Neural progenitor cell (in vitro differentiated cells): ENCODE measurements at regions not wholly inside any gene's neighbourhood (a gene's known extent, or its start where the extent isn't known, plus 50 kb on each side); places are given as distances from the start of the nearest gene placed in this dataset.

Experiments
- DNase-seq: peaks from one replicate; pipeline ENCODE4 v3.0.0-alpha.2; 2016; ENCODE audit warnings: low spot score
- H2AFZ ChIP-seq: fragments of 200-600 bp; sonication (generic); replicated peaks from 2 replicates; pipeline ENCODE4 v1.6.1; 2016; ENCODE audit warnings: antibody characterized with exemption
- H3F3A ChIP-seq: fragments of 200-600 bp; sonication (generic); 2 replicates; pipeline ENCODE4 v1.6.1; 2016; ENCODE audit warnings: antibody characterized with exemption, low read depth
- H3K27ac ChIP-seq: fragments of 200-600 bp; sonication (generic); 2 replicates; pipeline ENCODE4 v1.5.1; 2016; ENCODE audit warnings: mild to moderate bottlenecking
- H3K27me3 ChIP-seq: fragments of 200-600 bp; sonication (generic); 2 replicates; pipeline ENCODE4 v1.6.1; 2016; ENCODE audit warnings: mild to moderate bottlenecking, moderate library complexity
- H3K36me3 ChIP-seq: fragments of 200-600 bp; sonication (generic); 2 replicates; pipeline ENCODE4 v1.5.1; 2016
- H3K4me1 ChIP-seq: fragments of 200-600 bp; sonication (generic); 2 replicates; pipeline ENCODE4 v1.6.1; 2016; ENCODE audit warnings: mixed run types
- H3K4me2 ChIP-seq: fragments of 200-600 bp; sonication (generic); 2 replicates; pipeline ENCODE4 v1.6.1; 2016
- H3K4me3 ChIP-seq: fragments of 200-600 bp; sonication (generic); 2 replicates; pipeline ENCODE4 v1.5.1; 2016
- H3K79me2 ChIP-seq: fragments of 200-600 bp; sonication (generic); 2 replicates; pipeline ENCODE4 v1.6.1; 2016; ENCODE audit warnings: low read depth
- H3K9ac ChIP-seq: fragments of 200-600 bp; sonication (generic); 2 replicates; pipeline ENCODE4 v1.6.1; 2016
- H3K9me3 ChIP-seq: fragments of 200-600 bp; sonication (generic); 2 replicates; pipeline ENCODE4 v1.5.1; 2016; ENCODE audit warnings: low read depth
- H4K20me1 ChIP-seq: fragments of 200-600 bp; sonication (generic); 2 replicates; pipeline ENCODE4 v1.6.1; 2016; ENCODE audit warnings: low read depth
- H3K27ac Mint-ChIP-seq: 3 replicates; pipeline ENCODE4 v1.8.0; 2021; ENCODE audit warnings: mixed read lengths
- H3K27me3 Mint-ChIP-seq: 2 replicates; pipeline ENCODE4 v1.8.0; 2022; ENCODE audit warnings: low read depth, mild to moderate bottlenecking, inconsistent platforms, moderate library complexity, mixed read lengths; ENCODE audit not compliant: insufficient read depth
- H3K36me3 Mint-ChIP-seq: 3 replicates; pipeline ENCODE4 v1.8.0; 2021; ENCODE audit warnings: mixed read lengths
- H3K4me1 Mint-ChIP-seq: 3 replicates; pipeline ENCODE4 v1.8.0; 2021; ENCODE audit warnings: mixed read lengths
- H3K4me3 Mint-ChIP-seq: 3 replicates; pipeline ENCODE4 v1.8.0; 2021; ENCODE audit warnings: mild to moderate bottlenecking, moderate library complexity, mixed read lengths
- H3K9me3 Mint-ChIP-seq: 3 replicates; pipeline ENCODE4 v1.8.0; 2020; ENCODE audit warnings: mixed read lengths
- EZH2 ChIP-seq: fragments of 200-600 bp; sonication (generic); IDR thresholded peaks from 2 replicates; pipeline ENCODE4 v1.6.1; 2017; ENCODE audit warnings: antibody characterized with exemption, mild to moderate bottlenecking, moderate library complexity
- EZH2phosphoT487 ChIP-seq: fragments of 200-600 bp; sonication (generic); IDR thresholded peaks from 2 replicates; pipeline ENCODE4 v1.6.1; 2017; ENCODE audit warnings: antibody characterized with exemption
- TF ChIP-seq, protein P1 (sequence below): fragments of 200-600 bp; sonication (generic); IDR thresholded peaks from 2 replicates; pipeline ENCODE4 v1.5.1; 2017; ENCODE audit warnings: antibody characterized with exemption, mild to moderate bottlenecking

- Histone ChIP-seq H3K4me2 (peak overlapping the region; percentile 50), H3F3A (peaks cover 28% of the 10 kb centered on the region), H3K4me1 (peaks cover 52% of the 10 kb centered on the region), H4K20me1 (peaks cover 97% of the 10 kb centered on the region), H3K27ac (peak overlapping the region; percentile 79), H3K9ac (no peak overlapping the region), H3K4me3 (no peak overlapping the region), H3K79me2 (peaks cover 61% of the 10 kb centered on the region), H3K27me3 (no peaks in the 10 kb centered on the region), H3K36me3 (no peaks in the 10 kb centered on the region), H2AFZ (no peak overlapping the region), H3K9me3 (no peaks in the 10 kb centered on the region)
- Mint-ChIP-seq H3K4me3 (no peak overlapping the region), H3K4me1 (peaks cover 82% of the 10 kb centered on the region), H3K27ac (peak overlapping the region; percentile 94), H3K27me3 (peaks cover 7% of the 10 kb centered on the region), H3K36me3 (peaks cover 5% of the 10 kb centered on the region), H3K9me3 (no peaks in the 10 kb centered on the region)
- TF ChIP-seq EZH2phosphoT487 (no peak), EZH2 (no peak)
- TF ChIP-seq, protein P1, sequence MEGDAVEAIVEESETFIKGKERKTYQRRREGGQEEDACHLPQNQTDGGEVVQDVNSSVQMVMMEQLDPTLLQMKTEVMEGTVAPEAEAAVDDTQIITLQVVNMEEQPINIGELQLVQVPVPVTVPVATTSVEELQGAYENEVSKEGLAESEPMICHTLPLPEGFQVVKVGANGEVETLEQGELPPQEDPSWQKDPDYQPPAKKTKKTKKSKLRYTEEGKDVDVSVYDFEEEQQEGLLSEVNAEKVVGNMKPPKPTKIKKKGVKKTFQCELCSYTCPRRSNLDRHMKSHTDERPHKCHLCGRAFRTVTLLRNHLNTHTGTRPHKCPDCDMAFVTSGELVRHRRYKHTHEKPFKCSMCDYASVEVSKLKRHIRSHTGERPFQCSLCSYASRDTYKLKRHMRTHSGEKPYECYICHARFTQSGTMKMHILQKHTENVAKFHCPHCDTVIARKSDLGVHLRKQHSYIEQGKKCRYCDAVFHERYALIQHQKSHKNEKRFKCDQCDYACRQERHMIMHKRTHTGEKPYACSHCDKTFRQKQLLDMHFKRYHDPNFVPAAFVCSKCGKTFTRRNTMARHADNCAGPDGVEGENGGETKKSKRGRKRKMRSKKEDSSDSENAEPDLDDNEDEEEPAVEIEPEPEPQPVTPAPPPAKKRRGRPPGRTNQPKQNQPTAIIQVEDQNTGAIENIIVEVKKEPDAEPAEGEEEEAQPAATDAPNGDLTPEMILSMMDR, result no peak
- DNase-seq, result peak; percentile 87
These were observed 123.5 kb downstream of the GLI2 start for GRCh38 chr2:120859128-120859527.

- Histone ChIP-seq H3K4me1 (peaks cover 52% of the 10 kb centered on the region), H2AFZ (no peak overlapping the region), H3K27me3 (no peaks in the 10 kb centered on the region), H3K79me2 (peaks cover 69% of the 10 kb centered on the region), H3K9me3 (no peaks in the 10 kb centered on the region), H4K20me1 (peaks cover 97% of the 10 kb centered on the region), H3K27ac (no peak overlapping the region), H3F3A (peaks cover 27% of the 10 kb centered on the region), H3K9ac (no peak overlapping the region), H3K4me2 (no peak overlapping the region), H3K4me3 (no peak overlapping the region), H3K36me3 (no peaks in the 10 kb centered on the region)
- H3K4me1 Mint-ChIP-seq, result peaks cover 73% of the 10 kb centered on the region
- no peak for DNase-seq
- H3K27ac Mint-ChIP-seq, result peak overlapping the region; percentile 63
- H3K4me3 Mint-ChIP-seq, result no peak overlapping the region
- peaks cover 10% of the 10 kb centered on the region for H3K27me3 Mint-ChIP-seq
- no peak for TF ChIP-seq EZH2phosphoT487
- TF ChIP-seq EZH2, result no peak
- TF ChIP-seq, protein P1, result no peak
- no peaks in the 10 kb centered on the region for H3K9me3 Mint-ChIP-seq
- H3K36me3 Mint-ChIP-seq, result peaks cover 5% of the 10 kb centered on the region
These were observed 124.3 kb downstream of the GLI2 start for GRCh38 chr2:120859814-120860578.

DNA sequence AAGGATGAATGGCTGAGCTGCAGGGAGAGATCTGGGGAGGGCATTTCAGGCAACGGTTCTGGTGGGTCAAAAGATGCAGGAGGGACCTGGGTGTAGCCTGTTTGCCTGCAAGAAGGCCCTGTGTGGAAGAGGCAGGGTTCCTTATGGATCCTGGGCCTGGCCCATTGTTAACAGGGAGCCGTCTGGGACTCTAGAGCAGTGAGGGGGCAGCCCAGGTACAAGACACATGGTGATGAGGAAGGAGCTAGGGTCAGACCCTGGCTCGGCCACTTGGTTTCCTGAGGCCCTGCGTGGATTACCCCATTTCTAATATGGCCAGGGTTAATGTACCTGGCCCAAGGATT is 124.9 kb downstream of the GLI2 start:
- H3K27me3 Mint-ChIP-seq, result peaks cover 10% of the 10 kb centered on the region
- no peak overlapping the region for H3K4me2 ChIP-seq
- H3F3A ChIP-seq, result peaks cover 26% of the 10 kb centered on the region
- H3K27ac ChIP-seq, result no peak overlapping the region
- H3K27me3 ChIP-seq, result no peaks in the 10 kb centered on the region
- peaks cover 73% of the 10 kb centered on the region for H3K4me1 Mint-ChIP-seq
- H3K9ac ChIP-seq, result no peak overlapping the region
- no peaks in the 10 kb centered on the region for H3K9me3 ChIP-seq
- H3K79me2 ChIP-seq, result peaks cover 71% of the 10 kb centered on the region
- H2AFZ ChIP-seq, result no peak overlapping the region
- no peaks in the 10 kb centered on the region for H3K36me3 ChIP-seq
- H3K4me3 ChIP-seq, result no peak overlapping the region
- no peak for DNase-seq
- H3K4me1 ChIP-seq, result peaks cover 52% of the 10 kb centered on the region
- H4K20me1 ChIP-seq, result peaks cover 97% of the 10 kb centered on the region
- no peak for TF ChIP-seq EZH2
- H3K27ac Mint-ChIP-seq, result no peak overlapping the region
- H3K36me3 Mint-ChIP-seq, result peaks cover 5% of the 10 kb centered on the region
- H3K9me3 Mint-ChIP-seq, result no peaks in the 10 kb centered on the region
- no peak overlapping the region for H3K4me3 Mint-ChIP-seq

DNA sequence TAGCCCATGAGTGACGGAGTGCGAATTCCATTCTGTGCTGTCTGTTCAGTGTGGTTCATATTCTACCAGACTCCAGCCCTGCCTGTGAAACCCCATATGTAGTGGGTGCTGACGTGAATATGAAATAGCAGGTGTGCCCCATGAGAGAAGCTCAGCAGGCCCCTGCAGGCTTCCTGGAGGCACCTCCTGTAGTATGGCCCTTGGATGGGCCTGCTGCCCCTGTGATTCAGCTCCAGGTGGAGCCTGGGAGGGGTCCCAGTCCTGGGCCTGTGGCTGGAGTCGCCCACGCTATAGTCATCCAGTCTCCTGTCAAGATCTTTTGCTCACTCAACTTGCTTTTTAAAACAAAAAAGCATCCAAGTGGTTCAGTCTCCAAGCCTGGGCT is 125.5 kb downstream of the GLI2 start:
- no peak for DNase-seq
- H3K9ac ChIP-seq, result no peak overlapping the region
- H3F3A ChIP-seq, result peaks cover 26% of the 10 kb centered on the region
- H3K9me3 Mint-ChIP-seq, result no peaks in the 10 kb centered on the region
- H2AFZ ChIP-seq, result no peak overlapping the region
- no peaks in the 10 kb centered on the region for H3K36me3 ChIP-seq
- H3K4me3 Mint-ChIP-seq, result no peak overlapping the region
- H3K4me2 ChIP-seq, result peak overlapping the region; percentile 43
- TF ChIP-seq, protein P1, result no peak
- H3K27me3 ChIP-seq, result no peaks in the 10 kb centered on the region
- H3K27ac ChIP-seq, result no peak overlapping the region
- H3K36me3 Mint-ChIP-seq, result peaks cover 5% of the 10 kb centered on the region
- peaks cover 97% of the 10 kb centered on the region for H4K20me1 ChIP-seq
- H3K79me2 ChIP-seq, result peaks cover 77% of the 10 kb centered on the region
- H3K4me1 ChIP-seq, result peaks cover 52% of the 10 kb centered on the region
- peaks cover 8% of the 10 kb centered on the region for H3K27me3 Mint-ChIP-seq
- H3K4me1 Mint-ChIP-seq, result peaks cover 73% of the 10 kb centered on the region
- no peak overlapping the region for H3K4me3 ChIP-seq
- no peak overlapping the region for H3K27ac Mint-ChIP-seq
- no peaks in the 10 kb centered on the region for H3K9me3 ChIP-seq
